NCI-H1694 (cell line): ENCODE measurements at regions not wholly inside any gene's neighbourhood (a gene's known extent, or its start where the extent isn't known, plus 50 kb on each side); places are given as distances from the start of the nearest gene placed in this dataset.

Source experiments
- DNase-seq: peaks from one replicate; lab custom pipeline; 2025; lab: John Stamatoyannopoulos, UW

DNA sequence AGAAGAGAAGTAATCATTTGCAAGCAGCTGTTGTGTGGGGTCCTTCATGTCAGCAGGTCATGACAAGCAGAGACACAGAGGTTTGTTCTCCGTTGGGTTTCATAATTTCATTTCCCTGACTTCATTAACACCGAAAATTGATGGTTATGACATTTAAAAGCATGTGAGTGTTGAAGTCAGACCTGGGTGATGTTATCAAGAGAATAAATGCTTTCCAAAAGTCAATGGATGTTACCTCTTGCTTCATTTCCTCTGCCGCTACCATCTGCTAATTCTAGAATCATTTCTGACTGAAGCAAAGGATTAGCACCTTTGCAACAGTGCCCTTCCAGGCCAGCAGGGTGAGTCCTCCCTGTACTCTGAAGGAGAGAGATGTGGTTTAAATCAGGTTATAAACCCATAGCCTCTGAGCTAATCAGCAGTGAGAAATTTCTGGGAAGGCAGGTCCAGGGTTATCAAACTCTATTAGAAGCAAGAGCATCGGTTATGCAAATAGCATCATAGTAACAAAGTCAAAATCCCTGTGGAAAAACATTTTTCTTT is 446.2 kb downstream of the PIK3C3 start:
- DNase-seq = no peak

DNA sequence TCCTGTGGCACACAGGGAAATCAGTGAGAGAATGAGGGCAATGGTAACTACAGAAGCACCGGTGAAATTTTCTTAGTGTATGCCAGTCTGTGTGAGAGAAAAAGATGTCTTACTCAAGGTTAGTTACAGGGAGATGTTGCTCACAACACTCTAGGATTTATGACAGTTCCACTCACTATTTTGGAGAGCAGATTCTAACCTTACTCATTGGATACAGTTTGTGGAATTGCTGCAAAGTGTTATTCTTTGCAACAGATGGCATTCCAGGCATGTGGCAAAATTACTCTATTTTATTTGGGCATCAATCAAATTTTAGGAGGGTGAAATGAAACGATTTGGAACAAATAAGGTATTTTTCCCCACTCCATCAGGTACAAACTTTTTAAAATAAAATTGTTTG is 449.1 kb downstream of the PIK3C3 start:
- no peak for DNase-seq

DNA sequence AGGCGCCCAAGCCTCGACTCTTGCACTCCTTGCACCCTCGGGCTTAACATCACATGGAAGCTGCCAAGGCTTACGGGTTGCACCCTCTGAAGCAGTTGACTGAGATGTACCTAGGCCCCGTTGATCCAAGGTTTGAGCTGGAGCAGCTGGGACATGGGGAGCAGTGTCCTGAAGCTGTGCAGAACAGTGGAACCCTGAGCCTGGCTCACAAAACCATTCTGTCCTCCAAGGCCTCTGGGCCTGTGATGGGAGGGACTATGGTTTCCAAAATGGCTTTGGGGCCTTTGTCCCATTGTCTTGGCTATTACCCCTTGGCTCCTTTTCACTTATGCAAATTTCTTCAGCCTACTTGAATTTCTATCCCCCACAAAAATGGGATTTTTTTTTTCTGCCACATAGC is 454.0 kb downstream of the PIK3C3 start:
- no peak for DNase-seq

DNA sequence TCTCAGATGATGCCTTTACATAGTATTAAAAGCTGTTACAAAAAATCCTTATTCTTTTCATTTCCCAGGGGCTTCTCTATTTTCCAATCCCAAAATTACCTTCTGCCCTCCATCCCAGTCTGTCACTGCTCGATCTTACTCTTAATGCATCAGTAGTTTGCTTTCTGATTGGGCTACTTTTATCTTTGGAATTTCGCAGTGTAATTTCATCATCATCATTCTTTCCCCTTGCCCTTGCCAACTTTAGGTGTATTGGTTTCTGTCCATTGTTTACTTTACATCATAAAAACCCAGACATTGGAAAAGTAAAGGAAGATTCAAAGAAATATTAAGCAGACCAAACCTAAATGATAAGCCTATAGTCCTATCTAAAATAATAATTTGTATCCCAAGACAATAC is 457.2 kb downstream of the PIK3C3 start:
- DNase-seq = no peak

DNA sequence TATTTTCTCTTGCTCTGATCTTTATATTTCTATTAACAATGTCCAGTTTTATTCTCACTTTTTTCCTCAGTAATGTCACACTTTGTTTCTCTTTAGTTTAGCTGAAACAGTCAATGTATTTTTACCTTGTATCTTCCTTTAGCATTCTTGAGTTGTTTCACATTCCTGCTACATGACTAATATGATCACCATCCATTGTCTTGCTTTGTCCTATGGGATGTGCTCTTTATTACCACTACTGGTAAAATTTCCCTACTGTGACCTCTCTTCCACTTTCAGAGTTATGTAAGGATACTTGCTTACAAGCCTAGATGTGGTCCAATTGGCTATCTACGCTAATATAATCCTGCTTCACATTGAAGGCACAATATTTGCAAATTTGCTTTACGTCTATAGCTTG is 457.9 kb downstream of the PIK3C3 start:
- no peak for DNase-seq

DNA sequence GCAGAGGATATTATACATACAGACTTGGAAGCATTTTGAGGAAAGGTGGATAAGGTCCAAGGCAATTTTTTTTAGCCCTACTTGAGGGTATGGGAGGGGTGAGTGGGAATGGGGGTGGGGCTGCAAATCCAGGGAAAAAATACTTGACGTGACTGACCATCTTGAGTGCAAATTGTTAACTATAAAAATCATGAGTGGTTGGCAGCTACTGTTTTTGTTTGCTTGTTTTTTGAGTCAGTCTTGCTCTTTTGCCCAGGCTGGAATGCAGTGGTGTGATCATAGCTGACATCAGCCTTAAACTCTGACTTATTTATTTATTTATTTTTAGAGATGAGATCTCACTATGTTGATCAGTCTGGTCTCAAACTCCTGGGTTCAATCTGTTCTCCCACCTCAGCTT is 458.8 kb downstream of the PIK3C3 start:
- DNase-seq = no peak

DNA sequence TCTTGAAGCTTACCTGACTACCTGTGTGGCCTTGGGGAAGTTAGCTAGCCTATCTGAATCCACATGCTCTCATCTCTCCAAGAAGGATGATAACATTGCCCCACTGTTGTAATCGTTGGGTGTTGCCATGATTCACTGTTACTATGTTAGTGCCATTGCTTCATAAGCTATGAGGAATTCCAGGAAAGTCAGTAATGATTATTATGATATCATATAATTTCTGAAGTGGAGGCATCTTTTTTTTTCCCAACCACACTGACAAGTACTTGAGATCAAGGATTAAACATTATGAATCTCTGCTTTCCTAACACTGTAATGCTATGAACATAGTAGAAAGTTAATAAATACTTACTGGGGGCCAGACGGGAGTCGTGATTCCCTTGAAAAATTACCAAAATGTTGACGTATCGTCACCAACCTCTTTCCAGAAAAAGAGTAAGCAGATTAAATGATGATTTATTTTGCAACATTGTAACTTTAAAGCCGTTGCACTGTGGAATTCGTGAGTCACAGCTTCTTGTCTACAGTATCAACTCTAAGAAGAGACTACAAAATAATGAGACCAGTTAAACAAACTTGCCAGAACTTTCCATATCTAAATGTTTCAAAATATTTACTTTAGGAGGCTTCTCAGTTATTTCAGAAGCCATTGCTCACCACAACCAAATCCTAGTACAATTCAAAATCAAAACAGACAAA is 459.9 kb downstream of the PIK3C3 start:
- no peak for DNase-seq

DNA sequence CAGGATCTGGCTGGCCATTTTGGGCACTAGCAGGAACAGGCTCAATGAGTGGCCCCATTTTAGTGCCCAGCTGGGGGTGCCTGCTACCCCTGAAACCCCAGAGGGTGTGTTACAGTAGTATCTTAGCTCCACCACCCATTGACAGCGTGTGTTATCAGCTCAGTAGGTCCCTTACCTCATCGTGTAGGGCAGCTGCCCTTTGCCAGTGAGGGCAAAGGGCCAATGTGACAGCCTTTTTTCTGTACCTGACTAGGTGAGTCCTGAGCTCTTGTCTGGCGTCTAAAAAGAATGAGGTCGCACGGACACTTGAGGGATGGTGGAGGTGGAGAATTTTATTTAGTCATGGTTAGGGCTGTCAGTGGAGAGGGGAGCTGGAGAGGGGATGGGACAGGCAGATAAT is 462.2 kb downstream of the PIK3C3 start:
- DNase-seq = no peak

DNA sequence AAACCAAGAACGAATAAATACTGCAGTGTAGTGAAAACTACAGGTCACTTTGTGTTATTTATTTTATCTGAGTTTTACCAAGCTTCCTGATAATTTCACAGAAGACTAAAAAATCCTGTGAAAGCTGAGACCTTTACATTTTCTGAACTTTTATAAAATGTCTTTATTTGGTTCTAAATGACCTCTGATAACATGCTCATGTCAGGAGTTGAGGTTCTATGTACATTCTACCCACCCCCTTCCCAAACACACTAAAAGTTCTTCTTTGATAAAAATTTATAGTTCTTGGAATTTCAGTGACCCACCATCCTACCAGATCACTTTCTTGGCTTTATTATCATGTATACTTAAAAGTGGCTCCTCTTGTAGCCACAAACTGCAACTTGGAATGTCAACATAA is 463.1 kb downstream of the PIK3C3 start:
- no peak for DNase-seq

DNA sequence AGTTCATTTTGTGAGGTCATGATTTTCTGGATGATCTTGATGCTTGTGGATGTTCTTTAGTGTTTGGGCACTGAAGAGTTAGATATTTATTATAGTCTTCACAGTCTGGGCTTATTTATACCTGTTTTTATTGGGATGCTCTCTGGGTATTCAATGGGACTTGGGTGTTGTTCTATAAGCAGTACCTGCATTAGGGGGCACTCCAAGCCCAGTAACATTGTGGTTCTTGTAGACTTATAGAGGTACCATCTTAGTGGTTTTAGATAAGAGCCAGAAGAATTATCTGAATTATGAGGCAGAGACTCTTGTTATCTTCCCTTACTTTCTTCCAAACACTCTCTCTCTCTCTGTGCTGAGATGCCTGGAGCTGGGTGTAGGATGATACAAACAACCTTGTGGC is 470.0 kb downstream of the PIK3C3 start:
- no peak for DNase-seq

DNA sequence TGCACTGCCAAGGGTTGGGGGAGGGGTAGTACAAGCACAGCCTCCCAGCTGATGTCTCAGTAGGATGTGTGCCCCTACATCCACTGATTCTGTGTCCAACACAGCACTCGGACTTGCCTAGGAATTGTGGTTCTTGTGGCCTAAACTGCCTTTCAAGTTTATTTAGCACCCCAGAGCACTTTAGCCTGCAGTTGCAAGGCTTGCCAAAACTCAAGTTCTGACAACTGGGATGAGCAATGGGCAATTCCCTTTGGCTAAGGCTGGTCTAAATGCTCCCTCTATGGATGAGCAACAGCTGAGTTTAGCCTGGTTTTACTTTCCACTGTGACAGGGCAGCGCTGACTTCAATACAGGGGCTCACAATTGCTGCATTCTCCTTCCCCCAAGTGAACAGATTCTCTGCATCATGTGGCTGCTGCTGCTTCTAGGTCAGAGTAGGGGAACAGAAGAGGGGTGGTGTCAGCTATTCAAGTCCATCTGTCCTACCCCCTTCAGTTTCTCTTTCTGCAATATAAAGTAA is 471.5 kb downstream of the PIK3C3 start:
- DNase-seq = no peak

DNA sequence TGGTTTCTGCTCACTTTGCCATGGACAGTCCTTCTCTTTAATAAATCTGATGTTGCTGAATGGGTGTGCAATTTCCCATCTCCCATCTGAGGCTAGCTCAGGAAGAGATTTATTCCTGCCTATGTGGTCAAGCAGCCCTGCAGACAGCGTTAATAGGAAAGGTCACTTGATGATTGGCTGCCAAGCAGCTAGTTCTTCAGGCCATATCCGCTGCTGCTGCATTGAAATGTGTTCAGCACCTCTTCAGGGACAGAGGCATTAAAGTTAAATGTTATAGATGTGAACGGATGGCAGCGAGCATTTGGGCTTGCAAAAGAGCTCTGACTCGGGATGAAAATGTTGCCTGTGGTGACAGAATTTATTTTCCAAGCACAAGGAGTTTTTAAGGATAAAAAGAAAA is 474.2 kb downstream of the PIK3C3 start:
- DNase-seq = no peak

DNA sequence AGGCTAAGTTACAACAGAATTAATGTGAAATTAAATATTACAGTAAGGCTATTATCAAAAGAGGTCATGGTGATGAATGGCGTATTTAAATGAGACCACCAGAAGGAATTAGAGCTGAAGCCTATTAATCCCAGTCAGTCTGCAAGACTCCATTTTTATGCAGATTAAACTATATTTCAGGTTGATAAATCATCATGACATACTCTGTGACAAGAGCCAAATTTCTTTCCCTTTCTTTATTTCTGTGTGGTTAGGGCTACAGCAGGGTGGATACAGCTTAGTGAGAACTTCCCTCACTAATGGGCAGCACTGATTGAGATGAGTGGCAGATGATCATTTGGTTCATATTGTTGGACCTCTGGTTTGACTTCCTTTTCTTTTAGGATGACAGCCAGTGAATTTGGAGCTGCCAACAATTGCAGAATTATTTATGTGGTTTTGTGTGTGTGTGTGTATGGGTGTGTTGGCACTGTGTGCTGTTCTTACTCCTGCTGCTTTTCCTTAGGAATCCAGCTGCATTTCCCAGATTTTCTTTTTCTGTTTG is 481.3 kb downstream of the PIK3C3 start:
- no peak for DNase-seq

DNA sequence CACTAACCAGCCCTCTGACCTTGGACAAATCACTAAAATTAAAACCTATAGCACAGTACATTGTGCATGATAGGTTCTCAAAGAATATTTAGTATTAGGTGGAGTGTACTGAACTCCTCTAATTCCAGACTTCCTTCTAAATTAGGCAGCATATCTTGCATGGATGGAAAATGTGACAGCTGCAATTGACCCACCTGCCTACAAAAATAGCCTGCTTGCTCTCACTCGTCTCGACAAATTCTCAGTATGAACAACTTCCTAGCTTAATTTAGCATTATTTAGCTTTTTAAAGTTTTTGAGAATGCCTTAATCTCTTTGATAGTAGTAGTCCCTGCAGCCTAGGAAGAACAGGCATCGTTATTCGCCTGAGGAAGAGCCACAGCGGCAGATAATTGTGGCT is 482.0 kb downstream of the PIK3C3 start:
- no peak for DNase-seq

DNA sequence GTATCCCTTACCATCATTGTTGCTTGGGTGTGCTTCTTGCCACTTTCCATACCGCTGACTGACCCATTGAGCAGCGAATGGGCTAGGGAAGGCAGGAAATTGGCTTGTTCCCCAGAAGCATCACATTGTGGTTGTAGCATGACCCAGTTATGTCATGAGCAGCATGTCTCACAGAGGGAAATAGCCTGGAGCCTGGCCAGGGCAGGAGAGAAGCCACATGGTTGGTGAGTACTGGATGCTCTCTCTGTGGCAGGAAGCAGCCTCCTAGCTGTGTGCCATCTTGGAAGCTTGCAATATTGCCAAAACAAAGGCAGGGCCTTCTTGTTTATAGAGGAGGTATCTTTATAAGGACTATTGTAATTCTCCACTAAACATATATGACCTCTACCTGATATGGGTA is 482.6 kb downstream of the PIK3C3 start:
- DNase-seq = no peak

DNA sequence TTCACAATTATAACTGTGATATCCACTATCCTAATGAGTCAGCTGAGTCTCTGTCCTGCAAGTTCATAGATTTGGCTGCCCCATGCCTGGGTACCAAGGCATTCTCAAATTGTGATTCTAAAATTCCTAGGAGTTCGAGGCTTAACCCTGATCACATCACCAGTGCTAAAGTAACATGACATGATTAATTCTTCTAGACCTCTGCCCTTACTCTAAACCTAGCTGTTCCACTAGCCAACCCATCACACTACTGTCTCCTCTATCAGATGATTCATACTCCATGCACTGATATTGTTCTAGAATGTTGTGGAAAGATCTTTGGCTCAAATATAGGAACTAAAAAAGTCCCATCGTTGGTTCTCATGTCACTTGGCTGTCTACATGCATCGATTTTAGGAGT is 487.6 kb downstream of the PIK3C3 start:
- no peak for DNase-seq

DNA sequence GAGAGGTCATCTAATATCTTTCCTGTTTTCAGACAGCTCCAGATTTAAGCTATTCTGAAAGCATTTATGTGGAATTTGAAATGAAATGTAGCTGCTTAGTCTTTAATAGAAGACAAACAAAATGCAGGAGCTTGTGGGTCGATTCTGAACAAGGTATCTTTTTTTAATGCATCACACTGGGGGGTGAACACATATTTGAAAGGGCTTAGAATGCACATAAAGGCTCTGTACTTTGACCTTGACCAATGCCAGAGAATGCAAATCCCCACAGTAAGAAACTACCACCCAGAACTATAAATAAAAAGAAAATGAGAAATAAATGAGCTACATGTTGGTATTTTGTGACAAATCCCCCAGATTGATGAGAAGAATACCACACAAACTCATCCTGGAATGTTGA is 489.3 kb downstream of the PIK3C3 start:
- no peak for DNase-seq

DNA sequence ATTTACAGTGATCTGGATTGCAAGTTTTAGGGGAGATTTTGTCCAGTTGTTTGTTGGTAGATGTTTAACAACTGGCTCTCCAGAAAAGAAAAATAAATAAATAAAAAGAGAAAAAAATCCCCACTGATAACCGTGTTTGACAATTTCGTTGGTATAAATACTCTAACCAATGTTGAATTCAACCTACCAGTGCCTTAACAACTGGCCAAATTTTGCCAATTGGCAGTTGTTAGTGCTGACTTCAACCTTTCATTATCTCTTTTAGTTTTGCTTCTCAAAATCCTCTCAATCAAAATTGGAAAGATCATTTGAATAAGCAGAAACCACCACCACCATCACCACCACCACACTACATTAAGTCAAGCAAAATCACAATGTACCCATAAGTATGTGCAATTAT is 490.3 kb downstream of the PIK3C3 start:
- DNase-seq = no peak

DNA sequence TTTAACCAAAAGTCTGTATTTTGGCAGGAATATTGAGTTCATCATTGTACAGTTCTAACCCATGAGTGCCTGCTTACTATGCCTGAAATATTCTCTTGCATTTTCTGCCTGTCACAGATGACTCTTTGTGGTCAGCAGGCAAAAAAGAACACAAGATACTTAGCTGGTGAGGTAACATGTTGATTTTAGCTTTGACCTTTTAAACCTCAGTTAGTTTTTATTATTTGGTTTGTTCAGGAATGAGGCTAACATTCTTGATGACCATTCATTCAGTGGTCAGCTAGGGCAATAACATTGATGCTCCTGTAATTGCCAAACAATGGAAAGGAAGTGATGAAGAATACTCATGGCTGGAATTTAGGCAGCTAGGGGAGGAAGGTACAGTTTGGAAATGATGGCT is 491.2 kb downstream of the PIK3C3 start:
- DNase-seq = no peak

DNA sequence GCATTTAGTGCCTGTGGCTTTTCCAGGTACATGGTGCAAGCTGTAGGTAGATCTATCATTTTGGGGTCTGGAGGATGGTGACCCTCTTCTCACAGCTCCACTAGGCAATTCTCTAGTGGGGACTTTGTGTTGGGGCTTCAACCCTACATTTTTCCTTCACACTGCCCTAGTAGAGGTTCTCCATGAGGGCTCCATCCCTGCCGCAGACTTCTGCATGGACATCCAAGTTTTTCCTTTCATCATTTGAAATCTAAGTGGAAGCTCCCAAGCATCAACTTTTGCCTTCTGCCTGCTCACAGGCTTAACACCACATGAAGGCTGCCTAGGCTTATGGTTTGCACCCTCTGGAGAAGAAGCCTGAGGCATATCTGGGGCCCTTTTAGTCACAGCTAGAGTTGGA is 492.7 kb downstream of the PIK3C3 start:
- DNase-seq = no peak

DNA sequence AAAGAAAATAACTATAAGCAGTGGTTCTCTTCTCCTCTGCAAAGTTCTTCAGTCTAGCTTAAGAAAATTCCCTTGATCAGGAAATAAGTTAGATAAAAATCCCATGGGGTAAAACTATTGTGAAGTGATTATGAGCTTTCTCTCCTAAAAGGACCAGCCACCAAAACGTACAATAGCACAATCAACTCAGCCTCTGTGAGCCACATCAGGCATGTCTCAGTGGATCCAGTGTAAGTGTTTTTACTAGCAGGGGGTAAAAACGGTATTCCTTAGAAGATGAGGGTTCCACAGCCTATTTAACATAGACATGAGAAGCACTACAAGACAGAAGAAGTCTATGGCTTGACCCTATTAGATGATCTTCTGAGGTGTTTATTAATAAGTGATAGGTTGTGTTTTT is 503.2 kb downstream of the PIK3C3 start:
- no peak for DNase-seq

DNA sequence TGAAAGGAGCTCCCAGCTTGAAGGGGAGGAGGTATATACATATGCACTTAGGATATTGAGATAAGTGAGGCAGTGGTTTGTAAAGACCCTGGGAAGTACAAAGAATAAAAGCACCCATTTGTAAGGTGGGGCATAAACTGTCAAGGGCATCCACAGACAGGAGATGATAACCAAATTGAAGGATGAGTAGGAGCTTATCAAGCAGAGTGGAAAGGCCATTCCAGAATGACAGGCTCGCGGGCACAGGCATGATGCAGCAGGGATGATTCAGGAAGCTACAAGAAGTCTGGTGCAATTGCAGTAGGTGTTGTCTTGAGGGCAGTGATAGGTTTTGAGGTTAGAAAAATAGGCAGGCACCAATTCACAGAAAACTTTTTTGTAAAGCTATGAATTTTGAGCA is 504.8 kb downstream of the PIK3C3 start:
- no peak for DNase-seq

DNA sequence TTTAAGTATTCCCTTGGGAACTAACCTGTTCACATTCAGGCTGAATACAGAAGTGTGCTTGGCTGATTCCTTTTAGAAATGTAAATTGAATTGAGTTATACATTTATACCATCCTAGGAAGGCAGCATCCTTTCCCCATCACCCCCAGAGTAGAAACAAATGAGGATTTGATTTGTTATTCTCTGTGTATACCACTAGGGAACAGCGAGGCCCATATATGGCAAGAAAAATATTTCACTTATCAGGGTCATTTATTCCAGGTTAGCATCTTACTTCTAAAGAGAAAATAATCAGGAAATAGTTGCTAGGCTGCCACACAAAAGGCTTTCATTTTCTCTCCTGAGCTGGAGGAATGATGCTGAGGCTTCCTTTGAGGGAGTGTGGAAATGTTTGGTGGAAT is 516.9 kb downstream of the PIK3C3 start:
- DNase-seq = no peak

DNA sequence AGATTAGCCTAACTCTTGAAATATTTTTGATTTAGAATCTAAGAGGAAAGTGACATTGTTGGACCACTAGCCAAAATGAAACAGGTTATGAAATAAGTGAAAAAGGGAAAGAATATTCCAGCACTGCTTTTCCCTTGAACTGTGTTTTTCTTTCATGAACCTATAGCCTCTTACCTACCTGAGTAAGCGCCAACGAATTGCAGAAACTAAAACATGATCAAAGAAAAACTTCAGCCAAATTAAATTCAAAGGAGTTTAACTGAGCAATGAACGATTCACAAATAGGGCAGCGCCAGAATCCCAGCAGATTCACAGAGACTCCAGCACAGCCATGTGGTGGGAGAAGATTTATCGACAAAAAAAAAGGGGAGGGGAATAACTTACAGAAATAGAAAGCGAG is 518.6 kb downstream of the PIK3C3 start:
- no peak for DNase-seq
